Activated CD8-positive, alpha-beta memory T cell treated with anti-CD3 and anti-CD28 coated beads for 36 hours (primary cell): ENCODE measurements at regions not wholly inside any gene's neighbourhood (a gene's known extent, or its start where the extent isn't known, plus 50 kb on each side); places are given as distances from the start of the nearest gene placed in this dataset.

Experiments used
- CTCF ChIA-PET: fragments of 350-600 bp; sonication (Branson Sonifier 250); formaldehyde crosslinking; loops from one replicate; lab custom pipeline; 2021; ENCODE audit warnings: antibody characterized with exemption; lab: Charles Lee
- POLR2A ChIA-PET: fragments of 350-600 bp; sonication (Branson Sonifier 250); formaldehyde crosslinking; loops from one replicate; lab custom pipeline; 2021; ENCODE audit warnings: antibody characterized with exemption; lab: Charles Lee

- CTCF ChIA-PET = no interaction called here
- POLR2A ChIA-PET = interaction anchor here (0.6 kb wide), 1 partner anchor 42 kb away, joined by 3 read pairs; no protein-coding TSS in a partner anchor
These were observed 369.0 kb downstream of the SV2B start for GRCh38 chr15:91468871-91469580.

GRCh38 chr15:91469632-91470567 is 369.8 kb downstream of the SV2B start:
- ChIA-PET CTCF (no interaction called here), POLR2A (interaction anchor here (0.6 kb wide), 1 partner anchor 43 kb away, joined by 3 read pairs; no protein-coding TSS in a partner anchor)

- POLR2A ChIA-PET = no interaction called here
- CTCF ChIA-PET = no interaction called here
These were observed 371.4 kb downstream of the SV2B start for GRCh38 chr15:91471468-91471867.

GRCh38 chr15:91472316-91472756 is 372.3 kb downstream of the SV2B start:
- CTCF ChIA-PET = interaction anchor here (0.6 kb wide), 1 partner anchor 377 kb away, joined by 3 read pairs; no protein-coding TSS in a partner anchor
- POLR2A ChIA-PET = no interaction called here

GRCh38 chr15:91473894-91474545 is 374.0 kb downstream of the SV2B start:
- CTCF ChIA-PET = no interaction called here
- POLR2A ChIA-PET = no interaction called here

GRCh38 chr15:91476861-91477260 is 376.6 kb upstream of the SLCO3A1 start:
- POLR2A ChIA-PET = no interaction called here
- CTCF ChIA-PET = no interaction called here

- ChIA-PET POLR2A (no interaction called here), CTCF (no interaction called here)
These were observed 374.8 kb upstream of the SLCO3A1 start for GRCh38 chr15:91478717-91479191.

- CTCF ChIA-PET = no interaction called here
These were observed 373.1 kb upstream of the SLCO3A1 start for GRCh38 chr15:91480426-91480825.

GRCh38 chr15:91482799-91483198 is 370.7 kb upstream of the SLCO3A1 start:
- ChIA-PET CTCF (no interaction called here), POLR2A (no interaction called here)

More at GRCh38 chr15:91480426-91480825, 373.1 kb upstream of the SLCO3A1 start:
- POLR2A ChIA-PET = no interaction called here

- ChIA-PET CTCF (no interaction called here), POLR2A (no interaction called here)
These were observed 369.4 kb upstream of the SLCO3A1 start for GRCh38 chr15:91484141-91484540.

- ChIA-PET POLR2A (no interaction called here), CTCF (no interaction called here)
These were observed 365.1 kb upstream of the SLCO3A1 start for GRCh38 chr15:91488452-91488851.

- ChIA-PET CTCF (no interaction called here), POLR2A (no interaction called here)
These were observed 363.3 kb upstream of the SLCO3A1 start for GRCh38 chr15:91490211-91490610.

GRCh38 chr15:91491101-91491950 is 362.2 kb upstream of the SLCO3A1 start:
- POLR2A ChIA-PET = no interaction called here
- CTCF ChIA-PET = no interaction called here

- CTCF ChIA-PET = no interaction called here
- POLR2A ChIA-PET = no interaction called here
These were observed 356.5 kb upstream of the SLCO3A1 start for GRCh38 chr15:91496754-91497691.

- POLR2A ChIA-PET = no interaction called here
- CTCF ChIA-PET = no interaction called here
These were observed 355.3 kb upstream of the SLCO3A1 start for GRCh38 chr15:91498046-91498748.

- POLR2A ChIA-PET = no interaction called here
These were observed 354.8 kb upstream of the SLCO3A1 start for GRCh38 chr15:91498749-91499062.

GRCh38 chr15:91499774-91500383 is 353.6 kb upstream of the SLCO3A1 start:
- ChIA-PET POLR2A (no interaction called here), CTCF (no interaction called here)

More at GRCh38 chr15:91498749-91499062, 354.8 kb upstream of the SLCO3A1 start:
- CTCF ChIA-PET = no interaction called here
